Stimulated activated CD4-positive, alpha-beta T cell treated with anti-CD3 and anti-CD28 coated beads, TNF-alpha, amount 100 ng/mL, for 24 hours (primary cell): ENCODE measurements at regions not wholly inside any gene's neighbourhood (a gene's known extent, or its start where the extent isn't known, plus 50 kb on each side); places are given as distances from the start of the nearest gene placed in this dataset.

ENCODE experiments used
- DNase-seq, 3 experiments: peaks; one replicate each; pipeline ENCODE4 v3.0.0-alpha.2; 2020; ENCODE audit warnings: low read depth in 3 of 3

GRCh38 chr2:239576784-239577685 lies 176.2 kb upstream of the HDAC4 start:
- no peak for DNase-seq

- DNase-seq, result no peak
These were observed 175.2 kb upstream of the HDAC4 start for GRCh38 chr2:239575931-239576445.

- no peak for DNase-seq
These were observed 173.8 kb upstream of the HDAC4 start for GRCh38 chr2:239574434-239575156.

- no peak for DNase-seq
These were observed 173.2 kb upstream of the HDAC4 start for GRCh38 chr2:239574054-239574433.

- no peak for DNase-seq
These were observed 170.2 kb upstream of the HDAC4 start for GRCh38 chr2:239570971-239571520.

GRCh38 chr2:239570216-239570925 lies 169.6 kb upstream of the HDAC4 start:
- no peak for DNase-seq

- peak in 1 of 3 experiments; percentile 17 for DNase-seq
These were observed 168.7 kb upstream of the HDAC4 start for GRCh38 chr2:239569401-239570090.

GRCh38 chr2:239568601-239569000 lies 167.8 kb upstream of the HDAC4 start:
- DNase-seq, result no peak

GRCh38 chr2:239567786-239568185 lies 167.0 kb upstream of the HDAC4 start:
- DNase-seq, result no peak

- DNase-seq, result no peak
These were observed 166.3 kb upstream of the HDAC4 start for GRCh38 chr2:239566995-239567568.

- no peak for DNase-seq
These were observed 165.6 kb upstream of the HDAC4 start for GRCh38 chr2:239566162-239566994.

GRCh38 chr2:239564587-239564986 lies 163.8 kb upstream of the HDAC4 start:
- no peak for DNase-seq

GRCh38 chr2:239563561-239563960 lies 162.7 kb upstream of the HDAC4 start:
- no peak for DNase-seq

GRCh38 chr2:239561446-239562001 lies 160.7 kb upstream of the HDAC4 start:
- DNase-seq, result no peak

- DNase-seq, result no peak
These were observed 158.8 kb upstream of the HDAC4 start for GRCh38 chr2:239559417-239560261.

GRCh38 chr2:239558661-239559060 lies 157.8 kb upstream of the HDAC4 start:
- DNase-seq, result no peak

GRCh38 chr2:239557516-239557915 lies 156.7 kb upstream of the HDAC4 start:
- DNase-seq, result no peak

- DNase-seq, result no peak
These were observed 154.7 kb upstream of the HDAC4 start for GRCh38 chr2:239555571-239555905.
